Activated CD8-positive, alpha-beta memory T cell treated with anti-CD3 and anti-CD28 coated beads for 36 hours (primary cell): ENCODE measurements at regions not wholly inside any gene's neighbourhood (a gene's known extent, or its start where the extent isn't known, plus 50 kb on each side); places are given as distances from the start of the nearest gene placed in this dataset.

Experiments
- CTCF ChIA-PET: fragments of 350-600 bp; sonication (Branson Sonifier 250); formaldehyde crosslinking; loops from one replicate; lab custom pipeline; 2021; ENCODE audit warnings: antibody characterized with exemption; lab: Charles Lee
- POLR2A ChIA-PET: fragments of 350-600 bp; sonication (Branson Sonifier 250); formaldehyde crosslinking; loops from one replicate; lab custom pipeline; 2021; ENCODE audit warnings: antibody characterized with exemption; lab: Charles Lee

DNA sequence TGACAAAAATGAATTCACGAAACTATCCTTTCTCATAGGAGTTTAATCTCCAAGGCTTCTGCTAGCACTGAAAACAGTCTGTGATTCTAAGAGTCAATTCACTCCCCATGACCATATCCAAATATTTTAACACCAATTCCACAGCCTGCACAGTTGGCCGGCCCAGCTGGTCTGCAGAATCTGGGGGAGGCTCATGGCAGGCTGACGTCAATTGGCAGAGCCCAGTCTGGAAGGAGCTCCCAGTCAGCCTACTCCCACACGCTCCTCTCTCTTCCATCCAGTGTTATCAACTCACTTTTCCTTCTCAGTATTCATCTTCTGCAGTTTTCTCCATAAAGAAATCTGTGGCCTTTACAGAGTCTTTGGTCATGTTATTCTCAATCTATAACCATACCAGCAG is 111.0 kb downstream of the TBXT start:
- CTCF ChIA-PET, result interaction anchor here (0.6 kb wide), 1 partner anchor 44 kb away, joined by 3 read pairs; no protein-coding TSS in a partner anchor
- POLR2A ChIA-PET, result no interaction called here

DNA sequence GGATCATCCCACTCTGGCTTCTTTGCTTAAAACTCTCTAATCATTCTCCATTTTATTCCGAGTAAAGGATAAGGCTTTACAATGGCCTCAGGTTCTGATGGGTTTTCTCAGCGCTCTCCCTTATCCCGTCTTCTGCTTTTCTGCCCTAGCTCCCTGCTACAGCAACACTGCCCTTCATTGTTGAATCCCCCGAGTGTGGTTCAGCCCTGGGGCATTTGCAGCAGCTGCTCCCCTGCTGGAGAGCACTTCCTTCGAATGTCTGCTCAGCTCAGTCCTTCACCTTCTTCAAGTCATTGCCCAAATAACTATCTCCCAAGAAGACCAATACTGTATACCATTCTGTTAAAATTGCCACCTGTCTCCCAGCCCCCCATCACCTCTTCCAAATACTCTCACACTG is 111.8 kb downstream of the TBXT start:
- ChIA-PET CTCF (no interaction called here), POLR2A (no interaction called here)

DNA sequence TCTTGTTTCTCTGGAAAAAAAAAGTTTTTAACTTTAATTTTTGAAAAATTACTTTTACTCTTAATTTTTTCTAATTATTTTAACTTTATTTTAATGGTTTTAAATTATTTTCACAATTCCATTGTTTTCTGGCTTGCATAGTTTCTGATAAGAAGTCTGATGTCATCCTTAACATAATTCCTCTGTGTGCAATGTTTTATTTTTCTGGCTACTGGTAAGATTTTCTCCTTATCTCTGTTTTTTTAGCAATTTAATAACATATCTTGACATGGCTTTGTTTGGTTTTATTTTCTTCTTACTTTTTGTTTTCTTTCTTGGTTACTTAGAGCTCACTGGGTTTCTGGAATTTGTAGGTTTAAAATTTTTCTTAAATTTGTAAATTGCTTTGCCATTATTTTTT is 114.8 kb downstream of the TBXT start:
- CTCF ChIA-PET, result no interaction called here

DNA sequence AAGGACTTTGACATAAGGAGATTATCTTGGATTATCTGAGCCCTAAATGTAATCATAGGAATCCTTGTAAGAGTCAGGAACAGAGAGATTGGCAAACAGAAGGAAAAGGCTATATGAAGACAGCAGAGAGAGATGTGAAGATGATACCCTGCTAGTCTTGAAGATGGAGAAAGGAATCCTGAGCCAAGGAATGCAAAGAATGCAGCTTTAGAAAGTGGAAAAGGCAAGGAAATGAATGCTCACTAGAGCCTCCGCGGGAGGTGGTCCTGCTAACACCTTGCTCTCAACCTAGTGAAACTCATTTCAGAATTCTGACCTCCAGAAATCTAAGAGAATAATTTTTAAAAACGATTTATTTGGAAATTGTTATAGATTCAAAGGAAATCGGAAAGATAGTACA is 117.1 kb downstream of the TBXT start:
- CTCF ChIA-PET, result no interaction called here
- POLR2A ChIA-PET, result no interaction called here

More for the DNA sequence above, 114.8 kb downstream of the TBXT start:
- POLR2A ChIA-PET, result no interaction called here

DNA sequence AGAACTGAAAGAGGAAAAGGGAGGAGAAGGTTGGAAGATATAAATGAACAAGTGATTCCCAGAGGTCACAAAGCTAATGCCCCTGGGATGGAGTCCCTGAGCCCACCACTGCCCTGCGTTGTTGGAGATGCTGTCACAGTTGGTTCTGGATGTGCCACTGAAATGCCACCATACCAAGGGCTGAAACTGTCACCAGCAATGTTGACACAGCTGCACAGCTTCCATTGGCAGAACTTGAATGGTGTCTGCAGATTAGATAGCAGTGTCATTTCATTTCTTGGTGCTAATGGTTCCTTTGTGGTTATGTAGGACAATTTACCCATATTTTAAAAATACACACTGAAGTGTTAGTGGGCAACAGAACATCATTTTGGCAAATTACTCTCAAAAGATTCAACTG is 120.7 kb downstream of the TBXT start:
- ChIA-PET POLR2A (no interaction called here), CTCF (no interaction called here)

DNA sequence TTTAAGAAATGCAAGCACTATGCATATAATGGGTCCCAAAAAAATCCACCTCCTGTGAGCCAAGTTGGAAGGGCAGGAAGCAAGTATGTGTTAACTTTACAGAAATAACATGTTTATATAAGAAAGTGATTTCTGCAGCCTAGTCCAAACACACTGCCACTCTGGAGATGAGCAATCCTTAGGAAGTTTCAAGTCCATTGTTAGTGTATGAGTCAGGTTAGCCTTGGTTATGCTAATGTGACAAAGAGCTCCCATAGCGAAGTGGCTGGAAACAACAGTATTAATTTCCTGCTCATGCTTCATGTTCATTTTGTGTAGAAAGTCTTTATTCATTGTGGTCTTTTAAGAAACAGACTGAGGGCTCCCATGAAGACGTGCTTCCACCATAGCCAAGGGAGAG is 121.4 kb downstream of the TBXT start:
- ChIA-PET POLR2A (no interaction called here), CTCF (no interaction called here)

DNA sequence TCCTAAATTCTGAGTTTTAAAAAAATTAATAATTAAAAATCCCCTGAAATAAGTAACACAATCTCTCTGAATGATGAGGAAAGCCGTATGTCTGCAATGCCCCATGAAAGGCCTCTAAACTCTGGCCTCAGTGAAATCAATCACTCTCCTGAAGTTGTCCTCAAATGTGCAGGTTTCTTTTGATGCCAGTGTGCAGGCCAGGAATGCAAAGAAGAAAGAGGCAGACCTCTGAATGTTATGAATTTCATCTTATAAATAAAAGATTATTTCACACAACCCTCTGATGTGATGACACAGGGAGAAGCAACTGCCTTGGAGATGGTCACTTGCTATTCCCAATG is 121.8 kb downstream of the TBXT start:
- ChIA-PET CTCF (no interaction called here), POLR2A (no interaction called here)

DNA sequence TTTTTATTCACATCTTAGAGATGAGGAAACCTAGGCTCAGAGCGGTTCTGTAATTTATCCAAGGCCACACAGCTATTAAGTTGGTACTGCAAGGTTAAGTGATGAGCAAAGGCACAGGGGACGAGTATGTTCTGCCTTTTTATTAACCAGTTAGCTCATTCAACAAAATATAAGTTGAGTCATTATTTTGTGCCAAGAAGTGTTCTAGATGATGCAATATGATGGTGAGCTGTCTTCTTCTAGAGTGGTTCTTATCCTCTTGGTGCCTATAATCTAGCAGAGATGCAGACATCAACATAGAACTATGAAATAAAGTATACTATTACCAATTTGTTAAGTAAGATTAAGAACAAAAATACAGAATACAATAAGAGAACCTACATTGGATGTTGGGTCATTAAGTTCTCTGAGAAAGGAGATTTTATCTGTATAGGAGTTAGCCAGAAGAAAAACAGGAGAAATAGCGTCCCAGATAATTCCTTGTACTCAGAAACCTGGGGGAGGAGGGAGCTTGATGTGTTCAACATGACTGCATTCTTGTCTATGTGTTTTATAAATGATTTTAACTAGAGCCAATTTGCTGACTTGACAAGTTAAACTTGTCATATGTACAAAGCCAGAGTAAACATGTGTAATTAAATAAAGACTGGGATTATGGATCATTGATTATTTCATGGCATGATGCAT is 122.3 kb downstream of the TBXT start:
- CTCF ChIA-PET, result no interaction called here
- POLR2A ChIA-PET, result no interaction called here

DNA sequence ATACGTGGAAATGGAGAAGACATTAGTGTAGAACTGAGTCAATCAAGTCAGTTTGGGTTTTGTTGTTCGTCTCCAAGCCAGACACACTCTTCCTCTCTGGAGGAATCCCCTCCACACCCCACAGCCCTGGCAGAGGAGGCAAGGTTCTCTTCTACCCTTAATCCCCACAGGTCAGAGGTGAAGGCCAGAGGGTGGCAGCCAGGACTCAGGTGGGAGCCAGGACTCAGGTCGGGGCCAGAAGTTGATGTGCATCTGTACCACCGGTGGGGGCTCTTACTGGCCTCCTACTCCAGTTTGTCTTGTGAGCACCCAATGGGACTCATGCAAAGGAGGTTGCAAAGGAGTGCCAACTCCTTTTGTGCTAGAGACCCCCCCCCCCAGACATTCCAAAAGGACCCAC is 126.4 kb downstream of the TBXT start:
- POLR2A ChIA-PET, result no interaction called here
- CTCF ChIA-PET, result no interaction called here

DNA sequence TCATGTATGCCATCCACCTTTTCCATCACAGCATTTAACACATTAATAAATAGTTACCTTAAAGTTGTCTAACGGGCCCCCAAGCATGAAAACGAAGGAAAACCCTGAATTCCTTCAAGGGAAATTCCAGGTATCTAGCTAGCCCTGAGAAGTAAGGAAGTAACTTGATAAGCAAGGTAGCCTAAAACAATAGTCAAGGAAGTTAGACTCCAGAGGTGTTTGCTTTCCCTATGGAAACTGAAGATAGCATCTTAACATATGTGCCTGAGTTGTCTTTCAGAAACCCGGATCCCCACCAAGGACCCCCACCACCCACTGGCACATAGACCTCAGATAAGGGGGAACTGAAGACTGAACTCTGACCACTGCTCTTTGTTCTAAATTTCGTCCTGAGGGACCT is 127.4 kb downstream of the TBXT start:
- ChIA-PET POLR2A (no interaction called here), CTCF (no interaction called here)

DNA sequence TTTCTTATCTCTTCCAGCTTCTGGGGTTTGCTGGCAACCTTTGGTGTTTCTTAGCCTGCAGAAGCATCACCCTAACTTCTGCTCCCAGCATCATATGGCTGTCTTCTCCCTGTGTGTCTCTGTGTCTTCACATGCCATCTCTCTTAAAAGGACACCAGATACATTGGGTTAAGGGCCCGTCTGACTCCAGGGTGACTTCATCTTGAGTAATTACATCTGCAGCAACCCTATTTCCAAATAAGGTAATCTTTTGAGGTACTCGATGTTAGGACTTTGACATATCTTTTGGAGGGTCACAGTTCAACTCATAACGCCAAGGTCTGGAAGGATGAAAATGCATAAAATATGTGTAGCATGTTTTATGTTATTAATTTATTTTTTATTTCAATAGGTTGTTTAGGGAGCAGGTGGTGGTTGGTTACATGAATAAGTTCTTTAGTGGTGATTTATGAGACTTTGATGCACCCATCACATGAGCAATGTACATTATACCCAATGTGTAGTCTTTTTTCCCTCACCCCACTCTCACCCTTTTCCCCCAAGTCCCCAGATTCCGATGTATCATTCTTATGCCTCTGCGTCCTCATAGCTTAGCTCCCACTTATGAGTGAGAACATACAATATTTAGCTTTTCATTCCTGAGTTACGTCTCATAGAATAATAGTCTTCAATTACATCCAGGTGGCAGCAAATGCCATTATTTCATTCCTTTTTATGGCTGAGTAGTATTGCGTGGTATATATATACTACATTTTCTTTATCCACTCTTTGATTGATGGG is 131.1 kb downstream of the TBXT start:
- CTCF ChIA-PET, result no interaction called here
- POLR2A ChIA-PET, result no interaction called here

DNA sequence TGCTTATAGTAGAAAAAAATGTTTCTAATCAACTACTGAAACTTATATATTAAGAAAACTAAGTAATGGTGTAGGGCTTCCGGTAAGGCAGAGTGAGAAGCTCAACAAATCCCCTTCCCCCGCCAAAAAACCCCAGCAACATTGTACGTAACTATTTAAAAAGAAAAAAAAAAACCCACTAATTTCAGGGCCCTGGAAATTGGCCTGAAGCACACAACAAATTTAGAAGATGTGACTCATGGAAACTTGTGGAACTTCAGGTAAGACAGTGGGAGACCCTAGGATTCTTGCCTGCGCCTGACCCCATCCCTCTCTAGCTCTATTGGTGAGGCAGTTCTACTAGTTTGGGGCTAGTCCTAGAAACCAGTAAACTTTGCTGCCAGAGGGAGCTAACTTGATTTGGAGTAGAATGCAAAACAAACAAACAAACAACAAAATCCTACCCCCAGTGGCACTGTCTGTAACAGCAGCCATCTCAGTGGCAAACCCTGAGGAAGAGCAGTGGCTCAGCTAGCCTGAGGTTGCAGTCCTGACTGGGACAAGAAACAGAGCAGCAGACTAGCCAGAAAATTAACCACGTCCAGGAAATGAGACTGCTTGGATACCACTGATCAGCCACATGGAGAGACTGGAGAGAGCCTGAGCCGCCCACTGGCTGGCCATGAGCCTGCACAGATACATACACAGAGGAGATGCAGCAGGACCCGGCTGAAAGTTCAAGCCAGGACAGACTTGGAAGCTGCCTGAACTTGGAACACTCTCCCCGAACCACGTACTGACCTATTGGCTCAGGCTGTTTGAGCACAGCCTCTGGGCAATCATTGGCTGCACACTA is 135.1 kb downstream of the TBXT start:
- CTCF ChIA-PET, result no interaction called here
- POLR2A ChIA-PET, result no interaction called here

DNA sequence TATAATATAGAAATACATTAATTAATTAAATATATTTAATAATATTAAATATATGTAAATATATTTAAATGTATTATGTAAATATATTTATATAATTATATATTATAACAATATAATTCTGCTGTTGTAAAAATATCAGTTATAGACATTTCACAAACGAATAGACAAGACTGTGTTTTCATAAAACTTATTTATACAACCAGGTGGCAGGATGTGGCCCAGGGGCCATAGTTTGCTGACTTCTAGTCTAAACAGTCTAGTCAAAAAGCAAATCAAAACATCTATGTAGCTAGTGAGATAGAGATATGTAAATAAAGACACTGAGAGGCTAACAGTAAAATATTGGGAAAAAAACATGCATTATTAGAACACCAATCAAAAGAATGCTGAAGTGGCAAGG is 136.4 kb downstream of the TBXT start:
- POLR2A ChIA-PET, result no interaction called here
- CTCF ChIA-PET, result no interaction called here

DNA sequence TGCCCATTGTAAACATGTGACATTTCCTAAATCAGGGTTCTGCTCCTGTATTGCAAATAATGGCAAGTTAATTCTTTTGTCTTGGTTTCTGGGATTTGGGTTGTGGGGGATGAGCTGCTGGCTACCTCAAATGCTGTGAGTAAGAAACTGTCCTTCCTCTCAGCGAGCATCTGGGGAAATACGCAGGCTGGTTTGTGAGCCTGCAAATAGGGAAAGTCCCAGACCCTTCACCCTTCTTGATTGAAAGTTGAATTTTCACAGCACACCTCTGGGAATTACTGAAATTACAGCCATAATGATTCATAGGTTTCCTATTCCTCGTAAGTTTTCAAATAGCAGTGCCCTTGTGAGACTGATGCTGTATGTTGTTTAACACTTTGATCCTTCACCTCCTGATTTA is 138.1 kb downstream of the TBXT start:
- POLR2A ChIA-PET, result no interaction called here
- CTCF ChIA-PET, result no interaction called here

DNA sequence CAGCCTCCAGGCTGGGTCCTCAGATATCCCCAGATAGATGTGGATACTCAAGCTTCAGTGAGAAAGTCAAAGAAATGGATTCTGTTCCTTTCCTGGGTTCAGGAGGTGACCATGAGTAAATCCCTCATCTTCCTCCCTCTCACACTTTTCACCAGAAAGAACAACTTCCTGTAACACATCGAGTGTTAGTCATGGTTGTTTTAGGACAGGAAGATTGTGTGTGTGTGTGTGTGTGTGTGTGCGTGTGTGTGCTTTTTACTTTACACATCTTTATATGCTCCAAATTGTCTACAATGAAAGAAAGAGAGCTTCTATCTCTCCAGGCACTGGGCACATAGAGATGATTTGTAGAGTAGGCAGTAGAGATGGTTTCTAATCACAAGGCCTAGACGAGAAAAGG is 139.9 kb downstream of the TBXT start:
- POLR2A ChIA-PET, result no interaction called here
- CTCF ChIA-PET, result no interaction called here

DNA sequence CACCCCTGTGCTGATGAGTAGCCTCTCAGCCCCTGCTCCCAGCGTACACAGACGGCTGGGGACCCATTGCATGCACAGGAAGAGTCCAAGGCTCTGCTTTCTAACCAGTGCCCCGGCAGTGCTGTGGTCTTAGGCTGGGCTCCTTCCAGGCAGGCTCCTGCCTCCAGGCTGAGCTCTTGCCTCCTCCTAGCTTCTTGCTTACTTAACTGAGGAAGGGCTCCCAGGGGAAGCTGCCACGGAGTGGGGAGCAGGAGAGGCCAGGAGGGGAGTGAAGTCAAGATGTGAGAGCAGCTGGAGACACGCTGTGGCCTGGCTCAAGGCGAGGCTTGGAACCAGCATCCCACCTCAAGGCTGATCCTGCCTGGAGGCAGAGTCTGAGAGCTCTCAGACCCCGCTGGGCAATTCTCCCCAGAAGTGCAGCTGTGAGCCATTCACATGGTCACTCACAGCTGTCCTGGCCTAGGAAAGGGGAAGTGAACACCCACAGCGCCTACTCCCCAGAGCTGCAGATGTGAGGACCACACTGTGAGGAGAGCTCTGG is 141.0 kb downstream of the TBXT start:
- ChIA-PET POLR2A (no interaction called here), CTCF (no interaction called here)

DNA sequence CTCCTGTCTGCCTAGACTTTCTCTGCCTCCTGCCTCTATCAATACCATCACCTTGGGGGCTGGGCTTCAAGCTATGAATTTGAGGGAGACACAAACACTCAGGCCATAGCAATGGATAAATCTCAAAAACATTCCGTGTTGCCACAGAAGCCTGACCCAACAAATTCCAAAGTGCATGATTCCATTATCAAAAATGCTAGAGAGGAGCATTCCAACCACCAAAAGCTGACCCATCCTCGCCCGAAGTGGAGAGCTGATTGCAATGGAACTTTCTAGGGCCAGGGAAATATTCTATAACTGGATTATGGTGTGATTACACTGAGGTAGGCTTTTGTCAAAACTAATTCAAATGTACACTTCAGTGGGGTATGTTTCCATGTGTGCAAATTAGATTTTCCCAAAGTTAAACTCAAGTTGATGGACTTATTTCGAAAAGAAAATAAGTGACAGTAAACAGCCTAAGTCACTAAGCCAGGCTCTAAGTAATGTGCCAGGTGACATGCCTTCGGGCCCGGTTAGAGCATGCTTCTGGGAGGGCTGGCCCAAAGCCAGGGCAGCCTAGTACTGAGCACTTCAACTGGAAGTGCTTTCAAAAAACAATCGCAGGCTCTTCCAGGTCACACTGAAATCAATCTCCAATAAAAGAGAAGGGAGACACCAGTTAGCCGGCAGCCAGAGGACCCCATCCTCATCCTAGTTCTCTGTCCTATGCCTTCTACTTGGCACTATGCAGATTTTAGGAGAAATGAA is 142.3 kb downstream of the TBXT start:
- POLR2A ChIA-PET, result no interaction called here
- CTCF ChIA-PET, result no interaction called here

DNA sequence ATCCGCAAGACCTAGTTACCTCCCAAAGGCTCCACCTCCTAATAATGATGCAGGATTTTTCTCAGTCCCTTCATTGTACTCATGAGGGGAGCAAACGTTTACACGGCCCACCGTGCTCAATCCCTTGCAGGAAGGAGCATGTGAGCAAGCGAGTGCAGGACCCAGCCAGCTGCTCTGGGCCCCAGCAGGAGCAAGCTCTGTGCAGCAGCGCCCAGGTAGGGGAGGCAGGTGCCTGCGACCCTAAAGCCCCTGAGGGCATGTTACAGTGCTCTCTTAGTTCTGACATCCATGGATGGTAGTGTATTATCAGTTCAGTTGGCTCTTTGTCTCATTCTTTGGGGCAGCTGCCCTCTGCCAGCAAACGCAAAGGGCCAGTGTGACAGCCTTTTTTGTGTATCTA is 143.4 kb downstream of the TBXT start:
- CTCF ChIA-PET, result no interaction called here
- POLR2A ChIA-PET, result no interaction called here

DNA sequence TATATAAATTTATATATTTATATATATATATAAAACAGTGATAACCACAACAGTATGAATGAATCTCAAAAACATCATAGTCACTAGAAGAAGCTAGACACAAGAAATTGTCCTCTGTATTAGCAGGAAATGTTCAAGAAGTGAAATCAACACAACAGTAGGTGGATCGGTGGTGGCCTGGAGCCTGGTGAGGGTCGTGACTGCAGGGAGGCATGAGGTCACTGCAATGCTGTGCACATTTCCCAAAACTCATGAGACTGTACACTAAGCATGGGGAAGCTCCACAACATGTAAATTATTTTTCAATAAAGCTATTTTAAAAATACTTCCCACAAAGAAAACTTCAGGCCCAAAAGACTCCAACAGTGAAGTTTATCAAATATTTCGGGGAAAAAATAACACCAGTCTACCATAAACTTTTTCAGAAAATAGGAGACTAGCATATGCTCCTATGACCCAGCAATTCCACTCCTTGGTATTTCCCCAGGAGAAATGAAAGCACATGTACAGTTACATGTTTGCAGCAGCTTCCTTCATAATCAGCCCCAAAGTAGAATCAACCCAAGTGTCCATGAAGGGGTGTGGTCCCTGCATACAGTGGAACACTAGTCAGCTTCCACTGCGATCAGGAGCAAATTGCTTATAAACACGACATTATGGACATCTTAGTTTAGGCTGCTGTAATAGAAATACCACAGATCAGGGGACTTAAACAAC is 144.2 kb downstream of the TBXT start:
- POLR2A ChIA-PET, result no interaction called here

More for the DNA sequence above, 144.2 kb downstream of the TBXT start:
- CTCF ChIA-PET, result no interaction called here
